HCT116 (cell line): ENCODE measurements at regions not wholly inside any gene's neighbourhood (a gene's known extent, or its start where the extent isn't known, plus 50 kb on each side); places are given as distances from the start of the nearest gene placed in this dataset.

Source experiments
- ATAC-seq: fragments of 200-7000 bp; cut with Tn5 transposase; 2 replicates; pipeline ENCODE4 v1.9.1; 2020; ENCODE audit warnings: mild to moderate bottlenecking, moderate library complexity
- BruUV-seq: library from RNA; stranded (reverse); fragments of 400-500 nt; replicated peaks from 2 replicates; lab custom pipeline; 2021; lab: Mats Ljungman, UMichigan
- CTCF ChIA-PET: fragments of 300-600 bp; sonication (Branson Sonifier 250); formaldehyde crosslinking; loops from one replicate; lab custom pipeline; 2021; ENCODE audit warnings: antibody characterized with exemption; lab: Charles Lee
- POLR2A ChIA-PET: fragments of 300-600, 350-600 bp; sonication (Branson Sonifier 250); formaldehyde crosslinking; loops from one replicate; lab custom pipeline; 2021; ENCODE audit warnings: antibody characterized with exemption; lab: Charles Lee
- RAD21 ChIA-PET, 2 experiments: fragments of 300-600 bp; sonication (Branson Sonifier 250); formaldehyde crosslinking; loops; one replicate each; lab custom pipeline; 2023; ENCODE audit warnings: low total read pairs in 2 of 2; ENCODE audit not compliant: uncharacterized antibody in 2 of 2, unreplicated experiment in 2 of 2, low non-redundant PET in 1 of 2; lab: Charles Lee
- DNase-seq: peaks from one replicate; pipeline ENCODE4 v3.0.0-alpha.2; 2010; ENCODE audit warnings: low read depth, low spot score
- H2AFZ ChIP-seq: fragments of 200-600 bp; shearing (Covaris generic), sonication (generic); 2 replicates; pipeline ENCODE4 v1.6.1; 2017; ENCODE audit warnings: low read depth, mixed run types, mixed read lengths, antibody characterized with exemption, low read length; ENCODE audit not compliant: poor library complexity, severe bottlenecking
- H3K27ac ChIP-seq: 2 replicates; pipeline ENCODE4 v1.5.1; 2012; ENCODE audit warnings: low read depth, low read length
- H3K27me3 ChIP-seq: fragments of 200-600 bp; sonication (generic); 2 replicates; pipeline ENCODE4 v1.6.1; 2016; ENCODE audit warnings: mixed run types, low read length, mixed read lengths; ENCODE audit not compliant: insufficient read depth
- H3K36me3 ChIP-seq, 2 experiments: fragments of 200-500 bp in 1 of 2; fragments of 200-600 bp in 1 of 2; sonication (Bioruptor generic) in 1 of 2; sonication (generic) in 1 of 2; 2 replicates each; pipeline versions ENCODE4 v1.5.1 to v1.6.1; 2014 to 2016; ENCODE audit warnings: low read length in 2 of 2, inconsistent platforms in 1 of 2, mixed read lengths in 1 of 2, mixed run types in 1 of 2; ENCODE audit not compliant: insufficient read depth in 2 of 2, control insufficient read depth in 1 of 2
- H3K4me1 ChIP-seq, 2 experiments: fragments of 200-600 bp in 1 of 2; sonication (generic) in 1 of 2; 2 replicates each; pipeline versions ENCODE4 v1.5.1 to v1.6.1; 2012 to 2017; ENCODE audit warnings: low read length in 2 of 2, inconsistent platforms in 1 of 2, mild to moderate bottlenecking in 1 of 2, mixed read lengths in 1 of 2, mixed run types in 1 of 2, moderate library complexity in 1 of 2; ENCODE audit not compliant: insufficient read depth in 2 of 2, control insufficient read depth in 1 of 2
- H3K4me2 ChIP-seq: fragments of 200-600 bp; sonication (generic); 2 replicates; pipeline ENCODE4 v1.6.1; 2017; ENCODE audit warnings: mixed run types, low read length, mixed read lengths
- H3K4me3 ChIP-seq, 2 experiments: fragments of 200-600 bp in 1 of 2; sonication (generic) in 1 of 2; replicated peaks in 1 of 2; 2 replicates each; pipeline ENCODE4 v1.5.1; 2011 to 2016; ENCODE audit warnings: low read length in 2 of 2, control low read depth in 1 of 2, low read depth in 1 of 2, mild to moderate bottlenecking in 1 of 2, mixed read lengths in 1 of 2, mixed run types in 1 of 2
- H3K79me2 ChIP-seq: fragments of 200-600 bp; sonication (generic); 2 replicates; pipeline ENCODE4 v1.6.1; 2017; ENCODE audit warnings: mild to moderate bottlenecking, mixed run types, low read length, moderate library complexity, mixed read lengths; ENCODE audit not compliant: insufficient read depth
- H3K9ac ChIP-seq: fragments of 200-600 bp; sonication (generic); 2 replicates; pipeline ENCODE4 v1.6.1; 2016; ENCODE audit warnings: low read length, mixed read lengths
- H3K9me2 ChIP-seq: fragments of 200-600 bp; sonication (generic), shearing (Covaris generic); 2 replicates; pipeline ENCODE4 v1.6.1; 2017; ENCODE audit warnings: mixed run types, mild to moderate bottlenecking, moderate library complexity; ENCODE audit not compliant: insufficient read depth
- H3K9me3 ChIP-seq, 2 experiments: fragments of 200-500 bp in 1 of 2; fragments of 200-600 bp in 1 of 2; sonication (Bioruptor generic) in 1 of 2; sonication (generic) in 1 of 2; 2 replicates each; pipeline ENCODE4 v1.6.1; 2014 to 2017; ENCODE audit warnings: low read length in 2 of 2, mixed read lengths in 2 of 2, inconsistent platforms in 1 of 2, low read depth in 1 of 2, mild to moderate bottlenecking in 1 of 2, mixed run types in 1 of 2, moderate library complexity in 1 of 2; ENCODE audit not compliant: control insufficient read depth in 1 of 2, insufficient read depth in 1 of 2
- H4K20me1 ChIP-seq: fragments of 200-600 bp; sonication (generic), shearing (Covaris generic); 2 replicates; pipeline ENCODE4 v1.6.1; 2017; ENCODE audit warnings: mixed run types, mild to moderate bottlenecking, moderate library complexity; ENCODE audit not compliant: insufficient read depth
- ELF1 ChIP-seq: IDR thresholded peaks from 2 replicates; pipeline ENCODE4 v1.6.1; 2012; ENCODE audit warnings: low read depth, borderline replicate concordance
- POLR2A ChIP-seq: IDR thresholded peaks from 2 replicates; pipeline ENCODE4 v1.7.0; 2011; ENCODE audit warnings: borderline replicate concordance; ENCODE audit not compliant: insufficient read depth, insufficient read length; ENCODE audit errors: extremely low read depth
- TCF7L2 ChIP-seq: IDR thresholded peaks from 2 replicates; pipeline ENCODE4 v1.7.0; 2011; ENCODE audit warnings: borderline replicate concordance, inconsistent platforms; ENCODE audit not compliant: insufficient read depth, insufficient read length; ENCODE audit errors: extremely low read depth
- YY1 ChIP-seq: IDR thresholded peaks from 2 replicates; pipeline ENCODE4 v1.6.1; 2011; ENCODE audit warnings: low read length, low read depth, moderate library complexity, mild to moderate bottlenecking; ENCODE audit not compliant: insufficient replicate concordance; ENCODE audit errors: extremely low read depth
- intact Hi-C: fragments of 100-400 bp; cut with micrococcal nuclease; formaldehyde crosslinking; loops from 2 replicates; pipeline ENCODE4 v1.10.0; 2022

DNA sequence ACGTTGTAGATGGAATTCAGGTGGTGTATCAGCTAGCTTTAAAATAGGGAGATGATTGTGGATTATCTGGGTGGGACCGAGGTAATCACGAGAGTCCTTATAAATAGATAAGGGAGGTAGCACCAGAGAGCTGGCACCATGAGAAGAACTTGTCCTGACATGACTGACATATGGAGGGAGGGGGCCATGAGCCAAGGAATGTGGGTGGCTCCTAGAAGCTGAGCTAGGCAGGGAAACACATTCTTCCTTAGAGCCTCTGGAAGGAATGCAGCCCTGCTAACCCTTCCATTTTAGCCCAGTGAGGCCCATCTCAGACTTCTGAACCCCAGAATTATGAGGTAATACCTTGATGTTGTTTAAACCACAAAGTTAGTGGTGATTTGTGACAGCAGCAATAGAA lies 321.1 kb upstream of the SULF2 start:
- peaks cover 19% of the 10 kb centered on the region for H3K27me3 ChIP-seq
- no peaks in the 10 kb centered on the region; a peak in 1 of 4 replicates for H3K9me3 ChIP-seq
- DNase-seq (no peak), ATAC-seq (no peak)
- ChIA-PET POLR2A (no interaction called here), CTCF (no interaction called here), RAD21 (no interaction called here)
- H3K79me2 ChIP-seq: no peaks in the 10 kb centered on the region
- H3K9me2 ChIP-seq: no peaks in the 10 kb centered on the region
- H3K36me3 ChIP-seq: no peaks in the 10 kb centered on the region
- no peak for TF ChIP-seq YY1
- TF ChIP-seq ELF1: no peak
- TF ChIP-seq POLR2A: no peak
- H2AFZ ChIP-seq: no peak overlapping the region
- H3K27ac ChIP-seq: no peak overlapping the region
- no peak overlapping the region for H3K9ac ChIP-seq
- BruUV-seq: no TSS peak
- intact Hi-C loops: no loop called here
- no peaks in the 10 kb centered on the region for H3K4me1 ChIP-seq
- no peak overlapping the region for H3K4me2 ChIP-seq
- no peaks in the 10 kb centered on the region for H4K20me1 ChIP-seq
- H3K4me3 ChIP-seq: no peak overlapping the region

GRCh38 chr20:48105526-48105925 lies 320.2 kb upstream of the SULF2 start:
- Histone ChIP-seq H3K4me3 (no peak overlapping the region), H3K9me3 (no peaks in the 10 kb centered on the region; a peak in 1 of 4 replicates), H3K4me1 (no peaks in the 10 kb centered on the region), H3K9me2 (no peaks in the 10 kb centered on the region), H3K9ac (no peak overlapping the region), H3K27me3 (peaks cover 10% of the 10 kb centered on the region), H4K20me1 (no peaks in the 10 kb centered on the region), H3K4me2 (no peak overlapping the region), H3K79me2 (no peaks in the 10 kb centered on the region), H2AFZ (no peak overlapping the region), H3K27ac (no peak overlapping the region), H3K36me3 (no peaks in the 10 kb centered on the region)
- no peak for TF ChIP-seq TCF7L2
- CTCF ChIA-PET: no interaction called here
- DNase-seq: no peak
- RAD21 ChIA-PET: no interaction called here
- no peak for ATAC-seq
- intact Hi-C loops: no loop called here
- POLR2A ChIA-PET: no interaction called here
- BruUV-seq: no TSS peak
